ENCODE measurements at regions not wholly inside any gene's neighbourhood (a gene's known extent, or its start where the extent isn't known, plus 50 kb on each side); places are given as distances from the start of the nearest gene placed in this dataset.

- H3K4me1 ChIP-seq (ENCODE audit: control insufficient read depth, insufficient read depth, low read length): no peaks in the 10 kb centered on the region
- no peak for TF ChIP-seq ZNF596 (tag by site-specific recombination; IDR thresholded peaks at IDR 0.05)
- TF ChIP-seq, protein P1, sequence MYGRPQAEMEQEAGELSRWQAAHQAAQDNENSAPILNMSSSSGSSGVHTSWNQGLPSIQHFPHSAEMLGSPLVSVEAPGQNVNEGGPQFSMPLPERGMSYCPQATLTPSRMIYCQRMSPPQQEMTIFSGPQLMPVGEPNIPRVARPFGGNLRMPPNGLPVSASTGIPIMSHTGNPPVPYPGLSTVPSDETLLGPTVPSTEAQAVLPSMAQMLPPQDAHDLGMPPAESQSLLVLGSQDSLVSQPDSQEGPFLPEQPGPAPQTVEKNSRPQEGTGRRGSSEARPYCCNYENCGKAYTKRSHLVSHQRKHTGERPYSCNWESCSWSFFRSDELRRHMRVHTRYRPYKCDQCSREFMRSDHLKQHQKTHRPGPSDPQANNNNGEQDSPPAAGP (tag by site-specific recombination; IDR thresholded peaks at IDR 0.05): no peak
- TF ChIP-seq ZEB2 (tag by site-specific recombination; IDR thresholded peaks at IDR 0.05): no peak
- TF ChIP-seq ZNF114 (tag by site-specific recombination; IDR thresholded peaks at IDR 0.05): no peak
- TF ChIP-seq ZNF157 (tag by site-specific recombination; IDR thresholded peaks at IDR 0.05): no peak
- TF ChIP-seq ZNF274 (IDR thresholded peaks at IDR 0.05; ENCODE audit: low read length): no peak
- no peak for TF ChIP-seq ZNF274 (tag by site-specific recombination; IDR thresholded peaks at IDR 0.05; ENCODE audit: borderline replicate concordance)
- TF ChIP-seq GFI1B (tag by site-specific recombination; IDR thresholded peaks at IDR 0.05): no peak
- no peak for TF ChIP-seq ZNF302 (tag by site-specific recombination; IDR thresholded peaks at IDR 0.05; ENCODE audit: low read depth)
- TF ChIP-seq ZNF707 (tag by site-specific recombination; IDR thresholded peaks at IDR 0.05): no peak
- no peak for TF ChIP-seq ZNF837 (tag by site-specific recombination; IDR thresholded peaks at IDR 0.05)
- no peak for TF ChIP-seq ZNF16 (tag by site-specific recombination; IDR thresholded peaks at IDR 0.05; ENCODE audit: low read depth)
- no peak for TF ChIP-seq ZNF146 (tag by site-specific recombination; IDR thresholded peaks at IDR 0.05)
- no peak for TF ChIP-seq ZNF423 (tag by site-specific recombination; IDR thresholded peaks at IDR 0.05)
- TF ChIP-seq ZNF155 (tag by site-specific recombination; IDR thresholded peaks at IDR 0.05): no peak
- no peak for TF ChIP-seq ZNF558 (tag by site-specific recombination; IDR thresholded peaks at IDR 0.05)
- TF ChIP-seq ZNF239 (tag by site-specific recombination; IDR thresholded peaks at IDR 0.05): no peak
- TF ChIP-seq YY2 (tag by site-specific recombination; IDR thresholded peaks at IDR 0.05): no peak
- H3K4me3 ChIP-seq (ENCODE audit: low read depth, low read length): no peak overlapping the region
- ChIA-PET POLR2A (no interaction called here), CTCF (no interaction called here)
- H3K36me3 ChIP-seq (ENCODE audit: control insufficient read depth in 2 of 2, insufficient read depth in 1 of 2, low read length in 2 of 2): no peaks in the 10 kb centered on the region
- H3K27ac ChIP-seq (ENCODE audit: extremely low read depth, low read depth, low read length): no peak overlapping the region
- H3K9me3 ChIP-seq (ENCODE audit: control insufficient read depth, insufficient read depth, low read depth, low read length): no peaks in the 10 kb centered on the region
Observed at GRCh38 chr2:116580209-116580608, 1234.3 kb upstream of the DDX18 start.

DNA sequence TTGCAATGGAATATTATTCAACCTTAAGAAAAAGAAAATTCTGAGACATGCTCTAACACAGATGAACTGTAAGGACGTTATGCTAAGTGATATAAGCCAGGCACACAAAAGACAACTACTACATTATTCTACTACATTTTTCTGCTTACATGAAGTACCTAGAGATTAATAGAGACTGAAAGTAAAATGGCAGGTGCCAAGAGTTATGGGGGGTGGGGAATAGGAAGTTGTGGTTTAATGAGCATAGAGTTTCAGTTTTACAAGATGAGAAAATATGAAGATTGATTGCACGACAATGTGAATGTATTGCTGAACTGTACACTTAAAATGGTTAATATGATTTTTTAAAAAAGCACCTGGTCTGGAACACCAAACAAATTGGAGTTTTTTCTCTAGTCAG, 1231.6 kb upstream of the DDX18 start:
- Histone ChIP-seq H3K27ac (ENCODE audit: extremely low read depth, low read depth, low read length) (no peak overlapping the region), H3K36me3 (ENCODE audit: control insufficient read depth in 2 of 2, insufficient read depth in 1 of 2, low read length in 2 of 2) (no peaks in the 10 kb centered on the region), H3K9me3 (ENCODE audit: control insufficient read depth, insufficient read depth, low read depth, low read length) (no peaks in the 10 kb centered on the region), H3K4me3 (ENCODE audit: low read depth, low read length) (no peak overlapping the region), H3K4me1 (ENCODE audit: control insufficient read depth, insufficient read depth, low read length) (no peaks in the 10 kb centered on the region)
- TF ChIP-seq ZNF580 (tag by site-specific recombination; IDR thresholded peaks at IDR 0.05) (no peak), PATZ1 (tag by site-specific recombination; IDR thresholded peaks at IDR 0.05) (no peak), ZNF214 (tag by site-specific recombination; IDR thresholded peaks at IDR 0.05; ENCODE audit: borderline replicate concordance) (no peak), ZBTB48 (tag by site-specific recombination; IDR thresholded peaks at IDR 0.05) (no peak), ZNF670 (tag by site-specific recombination; IDR thresholded peaks at IDR 0.05; ENCODE audit: low read depth) (no peak), PRDM2 (tag by site-specific recombination; IDR thresholded peaks at IDR 0.05; ENCODE audit: borderline replicate concordance) (no peak)
- ChIA-PET POLR2A (no interaction called here), CTCF (no interaction called here)

All from HEK293 (cell line).